ENCODE measurements at regions not wholly inside any gene's neighbourhood (a gene's known extent, or its start where the extent isn't known, plus 50 kb on each side); places are given as distances from the start of the nearest gene placed in this dataset.

- H3K27ac ChIP-seq (ENCODE audit: low read length): no peak overlapping the region
- H3K4me3 ChIP-seq (ENCODE audit: low read length): no peak overlapping the region
- no peaks in the 10 kb centered on the region for H3K79me2 ChIP-seq (replicated peaks; ENCODE audit: insufficient read depth, low read length)
- H3F3A ChIP-seq (ENCODE audit: insufficient read depth, low read length, poor library complexity, severe bottlenecking): no peaks in the 10 kb centered on the region
- no peak overlapping the region for H3K4me2 ChIP-seq (ENCODE audit: low read length)
- TF ChIP-seq SMC3 (conservative IDR thresholded peaks at IDR 0.05; ENCODE audit: poor library complexity) (no peak), CTCF (IDR thresholded peaks at IDR 0.05; ENCODE audit: poor library complexity, severe bottlenecking) (no peak), POLR2AphosphoS5 (IDR thresholded peaks at IDR 0.05) (no peak), RAD21 (conservative IDR thresholded peaks at IDR 0.05) (no peak), REST (IDR thresholded peaks at IDR 0.05; ENCODE audit: borderline replicate concordance) (no peak), EZH2 (IDR thresholded peaks at IDR 0.05; ENCODE audit: borderline replicate concordance, insufficient read depth, low read length, poor library complexity, severe bottlenecking) (no peak), TAF1 (IDR thresholded peaks at IDR 0.05; ENCODE audit: low read depth) (no peak), MXI1 (conservative IDR thresholded peaks at IDR 0.05; ENCODE audit: poor library complexity, severe bottlenecking) (no peak), EP300 (conservative IDR thresholded peaks at IDR 0.05; ENCODE audit: poor library complexity, severe bottlenecking) (no peak)
- no peaks in the 10 kb centered on the region for H3K9me2 ChIP-seq (ENCODE audit: insufficient read depth, low read length)
- no peak overlapping the region for H2AFZ ChIP-seq (ENCODE audit: low read depth, low read length)
- no peak overlapping the region for H3K9ac ChIP-seq (ENCODE audit: low read length)
- H4K20me1 ChIP-seq (ENCODE audit: insufficient read depth): no peaks in the 10 kb centered on the region
- no peaks in the 10 kb centered on the region for H3K36me3 ChIP-seq (ENCODE audit: insufficient read depth, low read length)
- H3K27me3 ChIP-seq (ENCODE audit: insufficient read depth, low read depth, low read length): no peaks in the 10 kb centered on the region
- no peaks in the 10 kb centered on the region for H3K9me3 ChIP-seq (ENCODE audit: low read length)
Observed at GRCh38 chr5:163910226-163910625, 404.8 kb downstream of the MAT2B start.

- Histone ChIP-seq H3K4me3 (ENCODE audit: low read length) (no peak overlapping the region), H3K9ac (ENCODE audit: low read length) (no peak overlapping the region), H3K36me3 (ENCODE audit: insufficient read depth, low read length) (no peaks in the 10 kb centered on the region), H3K27me3 (ENCODE audit: insufficient read depth, low read depth, low read length) (no peaks in the 10 kb centered on the region), H3K4me2 (ENCODE audit: low read length) (no peak overlapping the region), H3K79me2 (replicated peaks; ENCODE audit: insufficient read depth, low read length) (no peaks in the 10 kb centered on the region), H2AFZ (ENCODE audit: low read depth, low read length) (no peak overlapping the region), H3F3A (ENCODE audit: insufficient read depth, low read length, poor library complexity, severe bottlenecking) (no peaks in the 10 kb centered on the region), H3K9me2 (ENCODE audit: insufficient read depth, low read length) (no peaks in the 10 kb centered on the region), H3K9me3 (ENCODE audit: low read length) (no peaks in the 10 kb centered on the region), H3K27ac (ENCODE audit: low read length) (no peak overlapping the region), H4K20me1 (ENCODE audit: insufficient read depth) (no peaks in the 10 kb centered on the region)
- TF ChIP-seq EP300 (conservative IDR thresholded peaks at IDR 0.05; ENCODE audit: poor library complexity, severe bottlenecking) (no peak), REST (IDR thresholded peaks at IDR 0.05; ENCODE audit: borderline replicate concordance) (no peak), RAD21 (conservative IDR thresholded peaks at IDR 0.05) (no peak), MXI1 (conservative IDR thresholded peaks at IDR 0.05; ENCODE audit: poor library complexity, severe bottlenecking) (no peak), CTCF (IDR thresholded peaks at IDR 0.05; ENCODE audit: poor library complexity, severe bottlenecking) (no peak), SMC3 (conservative IDR thresholded peaks at IDR 0.05; ENCODE audit: poor library complexity) (no peak), EZH2 (IDR thresholded peaks at IDR 0.05; ENCODE audit: borderline replicate concordance, insufficient read depth, low read length, poor library complexity, severe bottlenecking) (no peak), TAF1 (IDR thresholded peaks at IDR 0.05; ENCODE audit: low read depth) (no peak), POLR2AphosphoS5 (IDR thresholded peaks at IDR 0.05) (no peak)
Observed at GRCh38 chr5:163912046-163912445, 406.6 kb downstream of the MAT2B start.
